GM12891 (cell line): ENCODE measurements at regions not wholly inside any gene's neighbourhood (a gene's known extent, or its start where the extent isn't known, plus 50 kb on each side); places are given as distances from the start of the nearest gene placed in this dataset.
"Not testable (repeated sequence)": the region's sequence is repeated elsewhere in the genome, so short reads cannot be mapped to it uniquely, and the experiment has no call there.

ENCODE experiments used
- DNase-seq: peaks from one replicate; pipeline ENCODE4 v3.0.0; 2011; ENCODE audit warnings: low spot score; ENCODE audit not compliant: insufficient read length
- FAIRE-seq: peaks from 2 replicates; lab custom pipeline; 2011; peaks lifted over from hg19 to GRCh38; lab: Jason Lieb, UNC
- PAX5 ChIP-seq: IDR thresholded peaks from 2 replicates; pipeline ENCODE4 v1.6.1; 2011; ENCODE audit warnings: low read length, moderate library complexity, mild to moderate bottlenecking; ENCODE audit not compliant: insufficient read depth, severe bottlenecking
- POLR2A ChIP-seq: IDR thresholded peaks from 2 replicates; pipeline ENCODE4 v1.6.1; 2011; ENCODE audit warnings: low read depth, low read length, control low read depth
- POLR2AphosphoS5 ChIP-seq: IDR thresholded peaks from 2 replicates; pipeline ENCODE4 v1.6.1; 2011; ENCODE audit warnings: low read depth, low read length, control low read depth
- POU2F2 ChIP-seq: IDR thresholded peaks from 2 replicates; pipeline ENCODE4 v1.6.1; 2011; ENCODE audit warnings: low read depth, mild to moderate bottlenecking, control low read depth, low read length, moderate library complexity
- SPI1 ChIP-seq: IDR thresholded peaks from 2 replicates; pipeline ENCODE4 v1.6.1; 2011; ENCODE audit warnings: low read depth, low read length, control low read depth
- TAF1 ChIP-seq: IDR thresholded peaks from 2 replicates; pipeline ENCODE4 v1.6.1; 2011; ENCODE audit warnings: low read depth, low read length, control low read depth

GRCh38 chr5:169531631-169532030 is 51.9 kb upstream of the SPDL1 start:
- DNase-seq: no peak
- no peak for TF ChIP-seq POLR2A
- no peak for TF ChIP-seq POU2F2
- TF ChIP-seq POLR2AphosphoS5: no peak
- TF ChIP-seq TAF1: no peak
- TF ChIP-seq SPI1: no peak
- no peak for TF ChIP-seq PAX5
- FAIRE-seq: no peak

- TF ChIP-seq POLR2A: no peak
- TF ChIP-seq TAF1: no peak
- TF ChIP-seq PAX5: no peak
- TF ChIP-seq SPI1: no peak
- no peak for TF ChIP-seq POLR2AphosphoS5
- no peak for TF ChIP-seq POU2F2
- no peak for FAIRE-seq
- DNase-seq: no peak
These were observed 55.7 kb upstream of the SPDL1 start for GRCh38 chr5:169527863-169528262.

DNA sequence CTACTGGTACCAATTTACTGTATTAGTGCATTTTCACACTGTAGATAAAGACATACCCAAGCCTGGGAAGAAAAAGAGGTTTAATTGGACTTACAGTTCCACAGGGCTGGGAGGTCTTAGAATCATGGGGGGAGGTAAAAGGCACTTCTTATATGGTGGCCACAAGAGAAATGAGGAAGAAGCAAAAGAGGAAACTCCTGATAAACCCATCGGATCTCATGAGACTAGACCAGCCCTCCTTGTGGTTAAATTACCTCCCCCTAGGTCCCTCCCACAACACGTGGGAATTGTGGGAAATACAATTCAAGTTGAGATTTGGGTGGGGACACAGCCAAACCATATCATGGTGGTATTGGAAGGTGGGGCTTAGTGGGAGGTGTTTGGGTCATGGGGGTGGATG is 56.5 kb upstream of the SPDL1 start:
- TF ChIP-seq PAX5: no peak
- no peak for TF ChIP-seq SPI1
- no peak for TF ChIP-seq POLR2AphosphoS5
- no peak for TF ChIP-seq TAF1
- TF ChIP-seq POLR2A: no peak
- no peak for TF ChIP-seq POU2F2
- DNase-seq (no peak), FAIRE-seq (no peak)

GRCh38 chr5:169522851-169523250 is 60.7 kb upstream of the SPDL1 start:
- DNase-seq (no peak), FAIRE-seq (no peak)
- no peak for TF ChIP-seq POU2F2
- TF ChIP-seq SPI1: no peak
- no peak for TF ChIP-seq POLR2AphosphoS5
- no peak for TF ChIP-seq PAX5
- no peak for TF ChIP-seq POLR2A

- TF ChIP-seq POLR2AphosphoS5 (no peak), POLR2A (no peak), PAX5 (no peak), SPI1 (no peak), POU2F2 (no peak), TAF1 (no peak)
- DNase-seq (no peak), FAIRE-seq (no peak)
These were observed 62.1 kb upstream of the SPDL1 start for GRCh38 chr5:169521366-169521983.

- no peak for FAIRE-seq
- DNase-seq: no peak
These were observed 64.2 kb upstream of the SPDL1 start for GRCh38 chr5:169519358-169519757.

DNA sequence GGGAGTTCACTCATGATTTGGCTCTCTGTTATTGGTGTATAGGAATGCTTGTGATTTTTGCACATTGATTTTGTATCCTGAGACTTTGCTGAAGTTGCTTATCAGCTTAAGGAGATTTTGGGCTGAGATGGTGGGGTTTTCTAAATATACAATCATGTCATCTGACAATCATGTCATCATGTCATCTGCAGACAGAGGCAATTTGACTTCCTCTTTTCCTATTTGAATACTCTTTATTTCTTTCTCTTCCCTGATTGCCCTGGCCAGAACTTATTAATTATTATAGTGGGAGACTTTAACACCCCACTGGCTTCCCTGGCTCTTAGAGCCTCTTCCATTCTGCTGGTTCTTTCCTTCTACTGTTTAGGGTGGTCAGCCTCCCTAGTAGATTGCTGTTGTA is 64.8 kb upstream of the SPDL1 start:
- DNase-seq, FAIRE-seq: not testable (repeated sequence)

More at GRCh38 chr5:169519358-169519757, 64.2 kb upstream of the SPDL1 start:
- TF ChIP-seq PAX5: no peak
- no peak for TF ChIP-seq POLR2AphosphoS5
- TF ChIP-seq POLR2A: no peak
- TF ChIP-seq SPI1: no peak

DNA sequence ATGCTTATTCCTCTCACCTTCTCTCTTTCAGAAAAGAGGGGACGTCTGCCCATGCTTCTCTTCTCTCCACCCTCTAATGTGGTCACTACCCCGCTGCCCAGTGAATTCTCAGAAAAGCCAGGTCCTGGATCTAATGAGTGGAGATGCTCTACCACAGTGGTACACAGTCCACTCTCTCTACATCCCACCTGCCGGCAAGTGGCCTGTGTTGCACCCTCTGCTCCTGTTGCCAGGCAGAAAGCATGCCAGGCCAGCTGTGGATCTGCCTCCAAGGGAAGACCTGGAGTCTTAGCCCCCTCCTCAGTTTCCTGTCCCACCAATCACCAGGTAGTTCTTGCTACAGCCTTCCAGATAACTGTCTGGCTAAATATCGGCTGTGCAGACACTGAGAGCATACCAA is 71.2 kb upstream of the SPDL1 start:
- DNase-seq: no peak
- FAIRE-seq: no peak
- TF ChIP-seq POU2F2: no peak
- TF ChIP-seq POLR2A: no peak
- TF ChIP-seq PAX5: no peak
- TF ChIP-seq TAF1: no peak
- no peak for TF ChIP-seq POLR2AphosphoS5
- TF ChIP-seq SPI1: no peak

GRCh38 chr5:169511708-169512107 is 71.9 kb upstream of the SPDL1 start:
- DNase-seq (no peak), FAIRE-seq (no peak)
- TF ChIP-seq POLR2A (no peak), POLR2AphosphoS5 (no peak), SPI1 (no peak), TAF1 (no peak), PAX5 (no peak), POU2F2 (no peak)

DNA sequence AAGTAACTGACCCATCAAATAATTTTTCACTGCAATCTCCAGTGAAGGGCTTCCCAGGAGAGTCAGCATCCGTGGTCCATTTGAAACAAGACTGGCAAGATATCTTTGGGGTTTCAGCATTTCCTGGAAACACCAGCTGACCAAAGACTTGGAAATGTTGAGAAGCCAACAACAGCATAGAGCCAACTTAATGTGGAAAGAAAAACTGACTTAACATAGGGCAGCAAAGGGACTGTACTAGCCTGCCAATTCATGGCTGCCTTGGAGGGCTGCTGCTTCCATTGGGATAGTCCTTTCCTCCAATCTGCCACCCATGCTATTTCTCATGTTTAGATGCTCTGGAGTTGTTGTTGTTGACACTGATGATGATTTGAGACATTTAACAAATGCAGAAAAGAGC is 76.5 kb upstream of the SPDL1 start:
- FAIRE-seq: no peak
- TF ChIP-seq TAF1: no peak
- no peak for TF ChIP-seq POU2F2
- no peak for TF ChIP-seq SPI1
- TF ChIP-seq POLR2AphosphoS5: no peak
- TF ChIP-seq PAX5: no peak
- TF ChIP-seq POLR2A: no peak
- no peak for DNase-seq
